ENCODE measurements at regions not wholly inside any gene's neighbourhood (a gene's known extent, or its start where the extent isn't known, plus 50 kb on each side); places are given as distances from the start of the nearest gene placed in this dataset.
"Not testable (repeated sequence)": the region's sequence is repeated elsewhere in the genome, so short reads cannot be mapped to it uniquely, and the experiment has no call there.

GRCh38 chrX:28158019-28158777 is 176.9 kb upstream of the DCAF8L1 start:
- TF ChIP-seq CTCF (IDR thresholded peaks at IDR 0.05) (no peak), REST (IDR thresholded peaks at IDR 0.05; ENCODE audit: insufficient read depth in 1 of 2, low read depth in 2 of 2, low read length in 1 of 2) (no peak), TCF7L2 (IDR thresholded peaks at IDR 0.05; ENCODE audit: low read depth, low read length) (no peak), SIN3A (IDR thresholded peaks at IDR 0.05; ENCODE audit: borderline replicate concordance, insufficient read depth, low read depth, low read length) (no peak), POLR2AphosphoS5 (IDR thresholded peaks at IDR 0.05; ENCODE audit: low read depth, low read length) (no peak)
- Histone ChIP-seq H3K27ac (ENCODE audit: low read length) (no peak overlapping the region), H3K9me3 (ENCODE audit: control insufficient read depth, insufficient read depth, low read depth, low read length) (no peaks in the 10 kb centered on the region), H3K4me3 (ENCODE audit: low read depth in 2 of 2, low read length in 2 of 2) (no peak overlapping the region), H3K27me3 (ENCODE audit: control insufficient read depth, insufficient read depth, low read length) (no peaks in the 10 kb centered on the region), H3K4me1 (ENCODE audit: control insufficient read depth, insufficient read depth, low read length) (no peaks in the 10 kb centered on the region), H3K36me3 (ENCODE audit: control insufficient read depth, insufficient read depth, low read length) (no peaks in the 10 kb centered on the region)
- CTCF ChIA-PET = no interaction called here
- DNase-seq (ENCODE audit: low read depth, low spot score) (no peak), ATAC-seq (no peak)
- POLR2A ChIA-PET = no interaction called here
- no TSS peak for BruUV-seq (replicated peaks)
- in situ Hi-C loops (cut with HindIII; ENCODE audit: low pct_unique_long_range_greater_than_20kb, low sequenced_read_pairs) = no loop called here
- intact Hi-C loops (cut with micrococcal nuclease; ENCODE audit: unreplicated experiment) = no loop called here

- H3K36me3 ChIP-seq (ENCODE audit: control insufficient read depth, insufficient read depth, low read length); POLR2A ChIA-PET; H3K4me3 ChIP-seq (ENCODE audit: low read depth in 2 of 2, low read length in 2 of 2); CTCF ChIA-PET; H3K9me3 ChIP-seq (ENCODE audit: control insufficient read depth, insufficient read depth, low read depth, low read length); DNase-seq (ENCODE audit: low read depth, low spot score); H3K4me1 ChIP-seq (ENCODE audit: control insufficient read depth, insufficient read depth, low read length); H3K27ac ChIP-seq (ENCODE audit: low read length); BruUV-seq (replicated peaks); H3K27me3 ChIP-seq (ENCODE audit: control insufficient read depth, insufficient read depth, low read length); in situ Hi-C loops (cut with HindIII; ENCODE audit: low pct_unique_long_range_greater_than_20kb, low sequenced_read_pairs); intact Hi-C loops (cut with micrococcal nuclease; ENCODE audit: unreplicated experiment); ATAC-seq: not testable (repeated sequence)
Measured at GRCh38 chrX:28152263-28152662, 171.0 kb upstream of the DCAF8L1 start.

GRCh38 chrX:28135378-28136047 is 154.3 kb upstream of the DCAF8L1 start:
- in situ Hi-C loops (cut with HindIII; ENCODE audit: low pct_unique_long_range_greater_than_20kb, low sequenced_read_pairs) = no loop called here
- no TSS peak for BruUV-seq (replicated peaks)
- H3K36me3 ChIP-seq (ENCODE audit: control insufficient read depth, insufficient read depth, low read length) = no peaks in the 10 kb centered on the region
- TF ChIP-seq REST (IDR thresholded peaks at IDR 0.05; ENCODE audit: insufficient read depth in 1 of 2, low read depth in 2 of 2, low read length in 1 of 2) (no peak), SIN3A (IDR thresholded peaks at IDR 0.05; ENCODE audit: borderline replicate concordance, insufficient read depth, low read depth, low read length) (no peak), TCF7L2 (IDR thresholded peaks at IDR 0.05; ENCODE audit: low read depth, low read length) (no peak), POLR2AphosphoS5 (IDR thresholded peaks at IDR 0.05; ENCODE audit: low read depth, low read length) (no peak), CTCF (IDR thresholded peaks at IDR 0.05) (no peak)
- POLR2A ChIA-PET = no interaction called here
- H3K9me3 ChIP-seq (ENCODE audit: control insufficient read depth, insufficient read depth, low read depth, low read length) = no peaks in the 10 kb centered on the region
- H3K4me3 ChIP-seq (ENCODE audit: low read depth in 2 of 2, low read length in 2 of 2) = no peak overlapping the region
- H3K27me3 ChIP-seq (ENCODE audit: control insufficient read depth, insufficient read depth, low read length) = no peaks in the 10 kb centered on the region
- CTCF ChIA-PET = no interaction called here
- ATAC-seq = no peak
- no peak for DNase-seq (ENCODE audit: low read depth, low spot score)
- H3K27ac ChIP-seq (ENCODE audit: low read length) = no peak overlapping the region
- H3K4me1 ChIP-seq (ENCODE audit: control insufficient read depth, insufficient read depth, low read length) = no peaks in the 10 kb centered on the region
- intact Hi-C loops (cut with micrococcal nuclease; ENCODE audit: unreplicated experiment) = no loop called here

Data from Panc1 (cell line).